ENCODE measurements at regions not wholly inside any gene's neighbourhood (a gene's known extent, or its start where the extent isn't known, plus 50 kb on each side); places are given as distances from the start of the nearest gene placed in this dataset.
A peak's percentile ranks its signal among the peaks of the same experiment; 100 is the strongest.

DNA sequence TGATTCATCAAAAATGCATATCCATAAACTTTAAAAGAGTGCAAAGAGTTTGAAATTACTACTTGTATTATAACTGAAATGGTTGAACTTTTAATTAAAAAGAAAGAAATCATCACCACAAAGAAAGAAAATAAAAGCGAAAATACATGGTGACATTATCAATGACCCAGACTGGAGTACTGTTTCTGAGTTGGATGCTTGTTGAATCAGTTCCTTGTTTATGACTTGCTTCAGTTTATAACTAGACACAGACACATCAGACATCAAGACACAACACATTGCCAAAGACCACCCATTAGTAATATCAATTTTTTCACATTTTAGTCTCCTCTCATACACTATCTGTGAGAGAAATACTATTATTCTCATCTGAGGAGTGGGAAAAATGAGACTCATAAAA, 293.0 kb downstream of the MRPL39 start:
- no peaks in the 10 kb centered on the region for H3K79me1 ChIP-seq (ENCODE audit: low read depth in 1 of 2, low read length in 2 of 2)
- H3K4me2 ChIP-seq (ENCODE audit: low read depth, low read length): 0 out of 2 replicates have a peak overlapping the region, but pooled peaks have one; percentile 36
- H3K4ac ChIP-seq (ENCODE audit: low read depth, low read length): no peak overlapping the region
- no peak overlapping the region for H2AK9ac ChIP-seq (replicated peaks; ENCODE audit: low read depth, low read length, poor library complexity)
- no peaks in the 10 kb centered on the region for H4K20me1 ChIP-seq (ENCODE audit: insufficient read depth, low read length)
- no peak overlapping the region for H2AFZ ChIP-seq (replicated peaks; ENCODE audit: low read length, poor library complexity)
- H3K18ac ChIP-seq (ENCODE audit: low read depth, low read length): no peak overlapping the region
- H2BK15ac ChIP-seq (ENCODE audit: low read depth, low read length): peak overlapping the region; percentile 19; the same call in 1 of the 3 replicates
- no peak overlapping the region for H3K4me3 ChIP-seq (ENCODE audit: insufficient read depth, low read depth, low read length)
- intact Hi-C loops (cut with micrococcal nuclease): loop anchor here (2.0 to 10.0 kb wide), 4 partner anchors 31 to 1459 kb away; no protein-coding TSS in a partner anchor
- no TSS peak for BruUV-seq (replicated peaks)
- no peaks in the 10 kb centered on the region for H3K27me3 ChIP-seq (ENCODE audit: control insufficient read depth, insufficient read depth, low read length)
- H3K9ac ChIP-seq (ENCODE audit: low read depth, low read length): no peak overlapping the region
- no peak overlapping the region for H2BK5ac ChIP-seq (ENCODE audit: low read depth, low read length, poor library complexity, severe bottlenecking)
- no peak for TF ChIP-seq SMC3 (IDR thresholded peaks at IDR 0.05; ENCODE audit: low read depth, low read length)
- TF ChIP-seq CHD1 (IDR thresholded peaks at IDR 0.05; ENCODE audit: low read depth, low read length): no peak
- TF ChIP-seq RAD21 (IDR thresholded peaks at IDR 0.05; ENCODE audit: low read length): no peak
- no peak for TF ChIP-seq POLR2A (IDR thresholded peaks at IDR 0.05; ENCODE audit: low read depth, low read length)
- TF ChIP-seq, protein P1, sequence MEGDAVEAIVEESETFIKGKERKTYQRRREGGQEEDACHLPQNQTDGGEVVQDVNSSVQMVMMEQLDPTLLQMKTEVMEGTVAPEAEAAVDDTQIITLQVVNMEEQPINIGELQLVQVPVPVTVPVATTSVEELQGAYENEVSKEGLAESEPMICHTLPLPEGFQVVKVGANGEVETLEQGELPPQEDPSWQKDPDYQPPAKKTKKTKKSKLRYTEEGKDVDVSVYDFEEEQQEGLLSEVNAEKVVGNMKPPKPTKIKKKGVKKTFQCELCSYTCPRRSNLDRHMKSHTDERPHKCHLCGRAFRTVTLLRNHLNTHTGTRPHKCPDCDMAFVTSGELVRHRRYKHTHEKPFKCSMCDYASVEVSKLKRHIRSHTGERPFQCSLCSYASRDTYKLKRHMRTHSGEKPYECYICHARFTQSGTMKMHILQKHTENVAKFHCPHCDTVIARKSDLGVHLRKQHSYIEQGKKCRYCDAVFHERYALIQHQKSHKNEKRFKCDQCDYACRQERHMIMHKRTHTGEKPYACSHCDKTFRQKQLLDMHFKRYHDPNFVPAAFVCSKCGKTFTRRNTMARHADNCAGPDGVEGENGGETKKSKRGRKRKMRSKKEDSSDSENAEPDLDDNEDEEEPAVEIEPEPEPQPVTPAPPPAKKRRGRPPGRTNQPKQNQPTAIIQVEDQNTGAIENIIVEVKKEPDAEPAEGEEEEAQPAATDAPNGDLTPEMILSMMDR (conservative IDR thresholded peaks at IDR 0.05; ENCODE audit: low read depth, low read length): no peak
- no peak for TF ChIP-seq CEBPB (IDR thresholded peaks at IDR 0.05; ENCODE audit: low read depth, low read length)
- TF ChIP-seq NFE2L2 (IDR thresholded peaks at IDR 0.05; ENCODE audit: low read depth, low read length): no peak
- TF ChIP-seq, protein P2, sequence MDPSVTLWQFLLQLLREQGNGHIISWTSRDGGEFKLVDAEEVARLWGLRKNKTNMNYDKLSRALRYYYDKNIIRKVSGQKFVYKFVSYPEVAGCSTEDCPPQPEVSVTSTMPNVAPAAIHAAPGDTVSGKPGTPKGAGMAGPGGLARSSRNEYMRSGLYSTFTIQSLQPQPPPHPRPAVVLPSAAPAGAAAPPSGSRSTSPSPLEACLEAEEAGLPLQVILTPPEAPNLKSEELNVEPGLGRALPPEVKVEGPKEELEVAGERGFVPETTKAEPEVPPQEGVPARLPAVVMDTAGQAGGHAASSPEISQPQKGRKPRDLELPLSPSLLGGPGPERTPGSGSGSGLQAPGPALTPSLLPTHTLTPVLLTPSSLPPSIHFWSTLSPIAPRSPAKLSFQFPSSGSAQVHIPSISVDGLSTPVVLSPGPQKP (IDR thresholded peaks at IDR 0.05; ENCODE audit: borderline replicate concordance, low read depth, low read length): no peak
- TF ChIP-seq FOS (IDR thresholded peaks at IDR 0.05; ENCODE audit: low read depth, low read length): no peak
- TF ChIP-seq, protein P3, sequence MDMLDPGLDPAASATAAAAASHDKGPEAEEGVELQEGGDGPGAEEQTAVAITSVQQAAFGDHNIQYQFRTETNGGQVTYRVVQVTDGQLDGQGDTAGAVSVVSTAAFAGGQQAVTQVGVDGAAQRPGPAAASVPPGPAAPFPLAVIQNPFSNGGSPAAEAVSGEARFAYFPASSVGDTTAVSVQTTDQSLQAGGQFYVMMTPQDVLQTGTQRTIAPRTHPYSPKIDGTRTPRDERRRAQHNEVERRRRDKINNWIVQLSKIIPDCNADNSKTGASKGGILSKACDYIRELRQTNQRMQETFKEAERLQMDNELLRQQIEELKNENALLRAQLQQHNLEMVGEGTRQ (IDR thresholded peaks at IDR 0.05; ENCODE audit: low read depth, low read length): no peak
- no peak for TF ChIP-seq RCOR1 (IDR thresholded peaks at IDR 0.05; ENCODE audit: insufficient replicate concordance, low read length)
- no peak for TF ChIP-seq MXI1 (IDR thresholded peaks at IDR 0.05; ENCODE audit: borderline replicate concordance, low read depth, low read length)
- TF ChIP-seq MAFK (IDR thresholded peaks at IDR 0.05; ENCODE audit: low read depth, low read length): no peak
- H4K5ac ChIP-seq (ENCODE audit: low read depth, low read length): no peak overlapping the region; the same call in 1 of the 2 replicates
- no CpG with 5 or more reads among the region's 1 CpG for WGBS, 2 experiments (ENCODE audit: extremely low coverage in 2 of 2, insufficient read length in 1 of 2)
- peak overlapping the region; percentile 68; the same call in 1 of the 2 replicates for H2BK120ac ChIP-seq (ENCODE audit: low read depth, low read length)
- POLR2A ChIA-PET (ENCODE audit: unreplicated experiment): no interaction called here
- dilution Hi-C loops (cut with HindIII; ENCODE audit: low sequenced_read_pairs, unreplicated experiment): no loop called here
- H3K36me3 ChIP-seq (ENCODE audit: control insufficient read depth, insufficient read depth, low read length): no peaks in the 10 kb centered on the region
- no peak overlapping the region for H3K27ac ChIP-seq (ENCODE audit: insufficient read depth, low read length)
- no peak for DNase-seq
- ATAC-seq (ENCODE audit: low read depth): peak; percentile 11; the same call in 1 of the 2 replicates
- no peak overlapping the region for H2AK5ac ChIP-seq (ENCODE audit: low read depth, low read length)
- in situ Hi-C loops (cut with MboI; ENCODE audit: low sequenced_read_pairs): no loop called here
- H3K4me1 ChIP-seq (ENCODE audit: control insufficient read depth, insufficient read depth, low read length): peaks cover 1% of the 10 kb centered on the region; the same call in 1 of the 2 replicates
- no peak overlapping the region for H3K56ac ChIP-seq (ENCODE audit: extremely low read depth, insufficient read depth, low read length)
- no peaks in the 10 kb centered on the region for H3K9me1 ChIP-seq (ENCODE audit: insufficient read depth, low read length)
- peak overlapping the region in 1 of 2 experiments; percentile 51; a peak in 1 of 4 replicates for H4K8ac ChIP-seq (ENCODE audit: low read depth in 2 of 2, low read length in 2 of 2)
- H4K91ac ChIP-seq (ENCODE audit: insufficient read depth, low read depth, low read length): peak overlapping the region; percentile 58; the same call in 1 of the 2 replicates
- CTCF ChIA-PET: interaction anchor here (0.5 to 1.5 kb wide), 4 partner anchors 19 to 418 kb away, joined by 3 to 6 read pairs (median 4); no protein-coding TSS in a partner anchor
- H3K9me3 ChIP-seq (ENCODE audit: control insufficient read depth, insufficient read depth, low read length): no peaks in the 10 kb centered on the region
- 0 out of 2 replicates have a peak overlapping the region, but pooled peaks have one; percentile 22 for H3K14ac ChIP-seq (replicated peaks; ENCODE audit: low read depth, low read length)
- H3K23ac ChIP-seq (ENCODE audit: low read depth, low read length): no peak overlapping the region
- H2BK20ac ChIP-seq (ENCODE audit: low read depth, low read length): peak overlapping the region; percentile 65

All from IMR-90 (cell line).